ENCODE measurements at regions not wholly inside any gene's neighbourhood (a gene's known extent, or its start where the extent isn't known, plus 50 kb on each side); places are given as distances from the start of the nearest gene placed in this dataset.

GRCh38 chr6:145214570-145214969 lies 520.8 kb downstream of the EPM2A start:
- DNase-seq, result peak in 1 of 2 donors; percentile 37

DNA sequence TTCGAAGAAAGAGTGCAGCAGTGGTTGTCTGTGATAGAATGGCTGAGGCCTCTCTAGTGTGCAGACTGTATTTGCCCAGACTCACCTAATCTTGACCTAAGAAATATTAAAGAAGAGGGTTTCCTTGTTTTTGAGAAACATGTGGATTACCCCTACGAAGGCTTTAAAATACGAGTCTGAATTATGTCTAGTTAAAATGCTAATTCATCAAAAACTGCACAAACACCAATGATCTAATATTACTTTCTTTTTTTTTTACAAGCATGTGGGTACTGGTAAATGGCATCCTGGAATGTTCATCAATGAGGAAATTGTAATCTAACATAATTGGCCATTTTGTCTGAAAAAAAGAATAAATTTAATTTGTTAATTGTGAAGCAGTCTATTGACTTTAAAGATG lies 510.9 kb downstream of the EPM2A start:
- DNase-seq, result no peak

- DNase-seq, result no peak
These were observed 509.8 kb downstream of the EPM2A start for GRCh38 chr6:145225500-145225899.

DNA sequence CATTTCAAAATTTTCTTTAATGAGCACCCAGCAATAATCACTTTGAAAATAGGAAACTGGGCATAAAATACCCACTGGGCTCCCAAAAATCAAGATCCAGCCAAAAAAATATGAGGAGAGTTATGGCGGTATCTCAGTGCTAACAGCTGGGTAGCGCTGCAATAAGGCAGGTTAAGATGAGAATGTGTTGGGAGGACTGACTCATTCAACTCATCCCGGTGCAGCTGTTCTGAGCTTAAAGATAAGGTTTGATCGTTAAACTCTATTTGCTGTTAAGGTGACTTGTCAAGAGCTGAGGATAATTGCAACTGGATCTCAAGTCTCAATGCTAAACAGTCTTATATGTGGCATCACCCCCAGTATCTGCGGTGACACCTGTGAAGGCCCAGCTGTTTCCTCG lies 507.7 kb downstream of the EPM2A start:
- DNase-seq, result no peak

DNA sequence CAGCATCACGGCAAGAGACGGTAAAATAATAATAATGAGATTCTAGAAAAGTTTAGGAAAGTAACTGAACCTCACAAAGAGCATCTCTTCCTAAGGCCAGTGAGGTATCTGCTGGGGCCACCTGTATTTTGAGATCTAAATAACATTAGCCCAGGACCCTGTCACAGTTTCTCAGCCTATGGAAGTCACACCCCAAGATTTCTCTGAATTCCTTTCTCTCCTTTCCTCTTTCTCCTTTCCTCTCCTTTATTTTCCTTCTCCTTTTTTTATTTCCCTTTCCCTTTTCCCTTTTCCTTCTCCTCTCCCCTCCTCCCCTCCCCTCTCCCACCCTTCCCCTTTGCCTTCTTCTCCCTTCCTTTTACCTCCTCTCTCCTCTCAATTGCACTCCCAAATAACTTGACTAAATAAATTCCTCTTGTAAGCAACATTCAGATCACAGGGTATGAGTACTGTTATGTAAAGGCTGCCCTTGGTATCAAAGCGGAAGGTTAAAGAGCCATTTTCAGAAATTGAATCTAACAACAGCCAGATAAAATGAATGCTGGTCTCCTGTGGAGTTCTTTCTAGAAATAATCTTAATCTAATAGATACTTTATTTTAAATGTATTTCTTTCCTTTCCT lies 506.2 kb downstream of the EPM2A start:
- DNase-seq, result no peak

DNA sequence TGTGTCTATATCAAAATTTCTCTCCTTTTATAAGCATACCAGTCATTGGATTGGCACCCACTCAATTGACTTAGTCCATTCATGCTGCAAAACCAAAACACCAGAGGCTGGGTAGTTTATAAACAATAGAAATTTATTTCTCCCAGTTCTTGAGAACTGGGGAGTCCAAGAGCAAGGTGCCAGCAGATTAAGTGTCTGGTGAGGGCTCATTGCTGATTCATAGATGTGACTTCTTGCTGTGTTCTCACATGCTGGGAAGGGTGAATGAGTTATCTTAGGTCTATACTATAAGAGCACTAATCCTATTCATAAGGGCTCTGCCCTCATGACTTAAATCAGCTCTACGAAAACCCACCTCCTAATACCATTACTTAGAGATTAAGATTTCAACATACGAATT lies 501.4 kb downstream of the EPM2A start:
- DNase-seq, result no peak

DNA sequence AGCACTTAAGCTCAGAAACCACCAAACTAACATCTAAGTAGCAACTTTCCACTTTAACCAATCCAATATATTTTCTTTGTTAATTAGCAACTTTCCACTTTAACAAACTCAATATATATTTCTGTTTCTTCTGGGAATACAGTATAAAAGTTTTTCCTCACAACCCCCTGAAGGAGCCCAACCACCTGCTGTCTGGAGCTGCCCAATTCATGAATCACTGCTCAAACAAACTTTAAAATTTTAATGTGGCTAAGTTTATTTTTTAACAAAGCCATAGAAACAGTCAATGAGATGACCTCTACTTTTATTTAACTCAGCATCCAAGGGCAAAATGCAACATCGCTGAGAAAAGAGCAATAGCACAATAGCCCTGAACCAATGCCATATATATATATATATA lies 500.1 kb downstream of the EPM2A start:
- DNase-seq, result no peak

DNA sequence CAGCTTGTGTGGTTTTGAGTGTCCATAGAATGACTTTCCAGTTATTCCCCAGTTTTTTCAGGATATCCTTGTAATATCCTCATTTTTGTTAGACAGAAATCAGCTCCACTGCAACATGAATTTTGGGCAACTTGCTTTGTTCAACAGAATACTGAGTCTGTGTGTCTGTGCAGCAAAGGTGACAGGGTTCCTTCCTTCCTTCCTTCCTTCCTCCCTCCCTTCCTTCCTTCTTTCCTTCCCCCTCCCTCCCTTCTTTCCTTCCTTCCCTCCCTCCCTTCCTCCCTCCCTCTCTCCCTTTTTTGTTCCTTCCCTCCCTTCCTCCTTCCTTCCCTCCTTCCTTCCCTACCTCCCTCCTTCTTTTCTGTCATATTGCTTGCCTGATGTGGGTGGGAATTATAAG lies 496.5 kb downstream of the EPM2A start:
- no peak for DNase-seq

- no peak for DNase-seq
These were observed 494.3 kb downstream of the EPM2A start for GRCh38 chr6:145241039-145241438.

GRCh38 chr6:145241721-145242120 lies 493.6 kb downstream of the EPM2A start:
- no peak for DNase-seq

- DNase-seq, result no peak
These were observed 490.8 kb downstream of the EPM2A start for GRCh38 chr6:145244349-145245100.

GRCh38 chr6:145245119-145245518 lies 490.2 kb downstream of the EPM2A start:
- DNase-seq, result no peak

GRCh38 chr6:145247692-145248419 lies 487.5 kb downstream of the EPM2A start:
- no peak for DNase-seq

DNA sequence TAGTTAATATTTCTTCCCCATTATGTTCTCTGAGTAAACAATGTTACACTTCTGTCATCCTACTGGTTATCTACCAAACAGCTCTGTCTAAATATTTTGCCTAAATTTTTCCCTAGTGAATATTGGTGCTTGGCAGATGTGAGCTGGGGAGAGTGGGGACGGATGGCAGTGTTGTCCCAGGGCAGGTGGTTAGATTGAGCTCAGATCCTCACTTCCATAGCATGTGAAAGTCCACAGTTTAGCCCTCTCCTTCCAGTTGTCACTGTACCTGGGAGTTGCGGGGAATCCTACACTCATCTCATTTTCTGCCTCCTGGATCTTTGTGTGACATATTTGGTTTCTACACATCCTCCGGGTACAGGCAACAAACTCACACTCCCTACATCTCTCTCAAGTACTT lies 484.9 kb downstream of the EPM2A start:
- DNase-seq, result no peak

DNA sequence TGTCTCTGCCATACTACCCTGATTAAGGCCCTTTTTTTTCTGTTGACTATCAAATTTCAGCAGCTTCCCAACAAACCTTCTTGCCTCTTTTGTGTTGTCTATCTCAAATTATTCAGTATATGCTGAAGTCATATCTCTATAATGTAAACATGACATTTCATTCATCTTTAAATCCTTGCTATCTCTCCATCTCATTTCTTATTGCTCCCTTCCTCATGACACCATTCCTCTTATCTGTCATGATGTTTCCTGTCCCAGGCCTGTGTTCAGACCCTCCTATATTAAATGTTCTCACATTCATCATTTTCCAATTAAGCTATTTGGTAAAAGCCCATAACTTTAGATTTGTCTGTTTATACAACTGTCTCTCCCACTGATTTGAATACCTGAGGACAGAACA lies 482.6 kb downstream of the EPM2A start:
- no peak for DNase-seq

DNA sequence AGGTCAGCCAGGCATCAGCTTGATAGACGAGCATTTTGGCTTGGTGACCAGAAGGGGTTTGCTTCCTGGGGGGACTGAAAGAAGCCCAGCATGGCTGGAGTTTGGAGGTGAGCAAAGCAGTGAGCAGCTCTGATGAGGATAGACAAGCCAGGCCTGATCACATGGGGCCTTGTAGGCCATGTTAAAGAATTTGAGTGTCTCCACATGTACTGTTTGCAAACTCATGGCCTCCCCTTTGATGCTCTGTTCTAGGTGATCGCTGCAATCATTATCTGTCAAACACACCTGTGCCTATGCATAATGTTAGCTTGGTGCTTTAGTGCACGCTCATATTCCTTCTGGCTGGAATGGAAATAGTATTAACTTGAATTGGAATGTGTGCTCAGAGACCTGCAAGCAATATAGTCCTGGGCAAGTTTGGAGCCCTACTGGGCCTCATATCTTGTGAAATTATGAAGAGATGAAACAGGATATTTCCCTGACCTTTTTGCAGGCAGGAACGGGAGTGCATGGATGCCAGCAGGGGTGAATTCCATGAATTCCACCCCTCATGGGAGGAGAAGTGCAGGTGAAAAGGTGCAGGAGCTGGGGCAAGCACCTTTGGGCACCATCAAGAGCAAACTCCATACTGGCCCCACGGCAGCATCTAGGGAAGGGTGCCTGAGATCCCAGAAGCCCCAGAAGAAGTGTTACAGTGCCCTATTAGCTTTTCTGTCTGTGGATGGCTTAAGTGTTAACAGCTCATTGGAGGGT lies 480.5 kb downstream of the EPM2A start:
- DNase-seq, result no peak

- no peak for DNase-seq
These were observed 477.6 kb downstream of the EPM2A start for GRCh38 chr6:145257704-145258103.

- no peak for DNase-seq
These were observed 477.2 kb downstream of the EPM2A start for GRCh38 chr6:145258122-145258521.

DNA sequence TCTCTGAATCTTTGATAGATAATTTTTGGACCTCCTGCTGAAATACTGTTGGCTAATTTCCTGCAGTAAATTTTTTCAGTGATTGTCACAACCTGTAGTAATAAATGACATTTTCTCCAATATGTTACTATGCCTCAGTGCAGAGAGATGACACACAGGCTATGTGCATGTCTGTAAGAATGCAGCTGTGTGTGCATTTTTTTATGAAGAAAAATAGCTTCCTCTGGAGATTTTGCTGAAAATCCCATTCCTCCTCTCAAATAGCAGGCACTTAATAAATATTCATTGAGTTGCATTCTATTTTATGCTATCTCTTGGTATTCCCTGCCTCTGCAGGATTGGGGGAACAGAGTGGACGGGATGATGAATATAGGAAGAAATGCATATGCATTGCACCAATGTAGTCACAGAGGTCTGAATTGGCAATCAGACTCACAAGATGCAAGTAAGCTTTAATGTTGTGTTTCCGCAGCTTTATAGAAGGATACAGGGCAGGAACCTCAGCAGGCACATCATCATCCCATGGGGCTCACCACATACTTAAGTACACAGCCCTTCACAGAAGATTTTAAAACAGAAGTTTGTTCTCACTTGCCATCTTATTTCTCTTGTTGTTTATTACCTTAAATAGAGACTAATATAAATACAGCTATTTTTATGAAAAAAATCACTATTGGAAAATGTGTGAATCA lies 474.7 kb downstream of the EPM2A start:
- DNase-seq, result no peak

DNA sequence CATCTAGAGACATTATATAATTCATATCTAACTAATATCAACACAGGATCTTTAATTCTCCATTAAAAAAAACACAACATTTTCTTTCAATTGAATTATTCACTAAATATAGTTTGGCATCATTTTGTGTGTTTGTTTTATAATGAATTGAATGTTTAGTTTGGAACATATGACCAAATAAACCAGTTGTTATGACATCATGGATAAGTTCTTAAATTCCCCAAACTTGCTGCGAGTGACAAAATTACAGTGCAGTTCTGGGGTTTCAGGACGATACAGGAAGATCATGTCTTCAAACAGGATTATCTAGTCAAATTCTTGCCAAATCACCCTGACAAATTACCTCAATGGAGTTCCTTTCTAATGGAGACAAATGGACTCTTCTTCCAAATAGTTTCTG lies 473.6 kb downstream of the EPM2A start:
- DNase-seq, result no peak

- DNase-seq, result no peak
These were observed 472.5 kb downstream of the EPM2A start for GRCh38 chr6:145262771-145263170.

DNA sequence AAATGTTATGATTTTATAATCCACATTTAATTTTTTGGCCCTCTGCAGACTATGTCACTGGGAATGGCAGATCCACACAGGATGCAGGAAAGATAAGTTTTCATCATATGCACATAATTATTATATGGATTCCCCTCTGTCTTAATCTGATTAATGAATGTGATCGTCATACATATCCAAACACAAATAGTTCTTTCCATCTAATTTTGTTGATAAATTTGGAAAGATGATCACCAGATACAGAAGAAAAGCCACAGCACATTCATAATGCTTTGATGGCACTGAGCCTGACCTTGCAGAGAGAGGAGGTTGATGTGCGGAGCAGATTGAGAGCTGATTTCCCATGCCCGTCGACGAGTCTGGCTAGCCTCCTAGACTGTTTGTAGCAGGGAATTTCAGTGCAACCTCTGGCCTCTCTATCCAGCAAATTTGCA lies 471.5 kb downstream of the EPM2A start:
- no peak for DNase-seq

All from CD4-positive, alpha-beta T cell treated with Interleukin-1 beta for 1 hour (primary cell).